Neural crest cell (in vitro differentiated cells): ENCODE measurements at regions not wholly inside any gene's neighbourhood (a gene's known extent, or its start where the extent isn't known, plus 50 kb on each side); places are given as distances from the start of the nearest gene placed in this dataset.

Experiments used
- DNase-seq: peaks from one replicate; pipeline ENCODE4 v3.0.0; 2021; ENCODE audit warnings: low read depth, mixed read lengths, low spot score
- H3K27ac Mint-ChIP-seq: one replicate; pipeline ENCODE4 v1.8.0; 2021; ENCODE audit warnings: mild to moderate bottlenecking, mixed read lengths; ENCODE audit not compliant: unreplicated experiment
- H3K27me3 Mint-ChIP-seq: 2 replicates; pipeline ENCODE4 v1.8.0; 2021; ENCODE audit warnings: low read depth, mild to moderate bottlenecking, mixed read lengths
- H3K36me3 Mint-ChIP-seq: 2 replicates; pipeline ENCODE4 v1.8.0; 2021; ENCODE audit warnings: low read depth, mild to moderate bottlenecking, mixed read lengths
- H3K4me1 Mint-ChIP-seq: 2 replicates; pipeline ENCODE4 v1.8.0; 2021; ENCODE audit warnings: mixed read lengths
- H3K4me3 Mint-ChIP-seq: one replicate; pipeline ENCODE4 v1.8.0; 2021; ENCODE audit warnings: mild to moderate bottlenecking, mixed read lengths
- H3K9me3 Mint-ChIP-seq: 2 replicates; pipeline ENCODE4 v1.8.0; 2021; ENCODE audit warnings: mixed read lengths
- CTCF ChIP-seq: fragments of 200-600 bp; sonication (generic); conservative IDR thresholded peaks from 2 replicates; pipeline ENCODE4 v1.5.0; 2021; ENCODE audit warnings: antibody characterized with exemption, mild to moderate bottlenecking

GRCh38 chr5:123814801-123815470 lies 303.0 kb downstream of the CSNK1G3 start:
- H3K4me3 Mint-ChIP-seq = peak overlapping the region; percentile 5
- H3K4me1 Mint-ChIP-seq = peaks cover 64% of the 10 kb centered on the region
- H3K27ac Mint-ChIP-seq = peak overlapping the region; percentile 98
- no peak for TF ChIP-seq CTCF
- H3K9me3 Mint-ChIP-seq = no peaks in the 10 kb centered on the region
- no peak for DNase-seq
- no peaks in the 10 kb centered on the region for H3K27me3 Mint-ChIP-seq
- H3K36me3 Mint-ChIP-seq = no peaks in the 10 kb centered on the region

GRCh38 chr5:123813937-123814624 lies 302.1 kb downstream of the CSNK1G3 start:
- Mint-ChIP-seq H3K4me3 (peak overlapping the region; percentile 78), H3K27ac (peak overlapping the region; percentile 94), H3K4me1 (peaks cover 70% of the 10 kb centered on the region)

GRCh38 chr5:123813264-123813663 lies 301.3 kb downstream of the CSNK1G3 start:
- Mint-ChIP-seq H3K9me3 (no peaks in the 10 kb centered on the region), H3K4me3 (peak overlapping the region; percentile 7), H3K27ac (peak overlapping the region; percentile 6), H3K27me3 (no peaks in the 10 kb centered on the region), H3K4me1 (peaks cover 78% of the 10 kb centered on the region), H3K36me3 (no peaks in the 10 kb centered on the region)
- no peak for TF ChIP-seq CTCF
- no peak for DNase-seq

More at GRCh38 chr5:123813937-123814624, 302.1 kb downstream of the CSNK1G3 start:
- TF ChIP-seq CTCF = no peak
- no peaks in the 10 kb centered on the region for H3K27me3 Mint-ChIP-seq
- H3K36me3 Mint-ChIP-seq = no peaks in the 10 kb centered on the region
- no peak for DNase-seq
- no peaks in the 10 kb centered on the region for H3K9me3 Mint-ChIP-seq

GRCh38 chr5:123811831-123812230 lies 299.9 kb downstream of the CSNK1G3 start:
- Mint-ChIP-seq H3K36me3 (no peaks in the 10 kb centered on the region), H3K27me3 (no peaks in the 10 kb centered on the region), H3K4me3 (peak overlapping the region; percentile 3), H3K4me1 (peaks cover 90% of the 10 kb centered on the region), H3K9me3 (no peaks in the 10 kb centered on the region), H3K27ac (no peak overlapping the region)
- no peak for TF ChIP-seq CTCF
- no peak for DNase-seq

- H3K36me3 Mint-ChIP-seq = no peaks in the 10 kb centered on the region
- H3K4me1 Mint-ChIP-seq = peaks cover 93% of the 10 kb centered on the region
- H3K27me3 Mint-ChIP-seq = no peaks in the 10 kb centered on the region
- H3K27ac Mint-ChIP-seq = no peak overlapping the region
- peak overlapping the region; percentile 53 for H3K4me3 Mint-ChIP-seq
- no peak for DNase-seq
- no peak for TF ChIP-seq CTCF
- H3K9me3 Mint-ChIP-seq = no peaks in the 10 kb centered on the region
Measured at GRCh38 chr5:123810746-123811340, 298.9 kb downstream of the CSNK1G3 start.
